Panc1 (cell line): ENCODE measurements at regions not wholly inside any gene's neighbourhood (a gene's known extent, or its start where the extent isn't known, plus 50 kb on each side); places are given as distances from the start of the nearest gene placed in this dataset.

ENCODE experiments used
- POLR2AphosphoS5 ChIP-seq: IDR thresholded peaks from 2 replicates; pipeline ENCODE4 v1.6.1; 2012; ENCODE audit warnings: mild to moderate bottlenecking, low read depth, low read length, moderate library complexity
- TF ChIP-seq, protein P1 (sequence below): fragments of 450-650 bp; IDR thresholded peaks from 2 replicates; pipeline ENCODE4 v1.5.1; 2017; ENCODE audit warnings: mild to moderate bottlenecking

DNA sequence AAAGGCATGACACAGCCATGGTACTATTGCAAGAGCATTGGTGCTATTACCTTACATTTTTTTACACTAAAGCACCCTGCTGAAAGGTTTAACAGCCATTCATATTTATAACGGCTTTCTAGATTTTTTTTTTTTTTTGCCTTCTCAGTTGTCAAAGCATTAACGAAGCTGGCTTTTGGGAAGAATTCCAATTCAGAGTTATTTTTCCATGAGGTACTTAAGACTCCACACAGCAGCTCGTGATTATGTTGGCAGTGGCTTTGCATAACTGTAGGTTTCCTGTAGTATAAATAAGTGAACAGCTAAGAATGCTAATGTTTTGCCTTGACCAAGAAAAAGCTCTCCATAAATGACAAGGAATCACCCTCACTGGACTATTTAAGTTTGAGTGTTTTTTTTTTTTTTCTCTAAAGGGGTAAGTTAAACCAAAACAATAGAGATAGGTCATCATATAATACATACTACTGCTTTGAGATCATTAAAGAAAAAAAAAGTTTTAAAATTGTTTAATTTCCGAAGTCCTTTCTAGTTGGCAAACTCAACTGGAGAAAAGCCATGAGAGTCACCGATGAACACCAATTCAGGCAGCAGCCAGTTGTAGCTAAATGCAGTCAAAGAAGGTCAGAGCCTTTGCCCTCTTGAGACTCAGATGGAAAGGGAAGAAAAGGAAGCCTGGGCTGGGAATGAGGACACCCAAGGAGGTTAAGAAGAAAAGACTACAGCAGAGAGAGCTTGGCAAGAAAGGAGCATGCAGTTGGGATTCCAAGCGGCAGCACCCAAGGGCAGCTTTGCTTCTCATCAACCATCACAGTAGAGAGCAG, 187.4 kb upstream of the NCKAP5 start:
- TF ChIP-seq, protein P1, sequence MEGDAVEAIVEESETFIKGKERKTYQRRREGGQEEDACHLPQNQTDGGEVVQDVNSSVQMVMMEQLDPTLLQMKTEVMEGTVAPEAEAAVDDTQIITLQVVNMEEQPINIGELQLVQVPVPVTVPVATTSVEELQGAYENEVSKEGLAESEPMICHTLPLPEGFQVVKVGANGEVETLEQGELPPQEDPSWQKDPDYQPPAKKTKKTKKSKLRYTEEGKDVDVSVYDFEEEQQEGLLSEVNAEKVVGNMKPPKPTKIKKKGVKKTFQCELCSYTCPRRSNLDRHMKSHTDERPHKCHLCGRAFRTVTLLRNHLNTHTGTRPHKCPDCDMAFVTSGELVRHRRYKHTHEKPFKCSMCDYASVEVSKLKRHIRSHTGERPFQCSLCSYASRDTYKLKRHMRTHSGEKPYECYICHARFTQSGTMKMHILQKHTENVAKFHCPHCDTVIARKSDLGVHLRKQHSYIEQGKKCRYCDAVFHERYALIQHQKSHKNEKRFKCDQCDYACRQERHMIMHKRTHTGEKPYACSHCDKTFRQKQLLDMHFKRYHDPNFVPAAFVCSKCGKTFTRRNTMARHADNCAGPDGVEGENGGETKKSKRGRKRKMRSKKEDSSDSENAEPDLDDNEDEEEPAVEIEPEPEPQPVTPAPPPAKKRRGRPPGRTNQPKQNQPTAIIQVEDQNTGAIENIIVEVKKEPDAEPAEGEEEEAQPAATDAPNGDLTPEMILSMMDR = no peak
- no peak for TF ChIP-seq POLR2AphosphoS5
